ENCODE measurements at regions not wholly inside any gene's neighbourhood (a gene's known extent, or its start where the extent isn't known, plus 50 kb on each side); places are given as distances from the start of the nearest gene placed in this dataset.

- TF ChIP-seq POLR2AphosphoS5 (IDR thresholded peaks at IDR 0.05) (peak in 2 of 3 donors; percentile 4 to 13), CTCF (IDR thresholded peaks at IDR 0.05) (no peak)
- Histone ChIP-seq H3K9me3 (no peaks in the 10 kb centered on the region), H3K27ac (peak overlapping the region in 3 of 5 donors; percentile 16 to 57 (median 26)), H3K4me3 (no peak overlapping the region), H3K36me3 (no peaks in the 10 kb centered on the region), H3K4me1 (peaks cover 0 to 12% (median 4%) of the 10 kb centered on the region in 4 donors), H3K27me3 (no peaks in the 10 kb centered on the region)
- DNase-seq = no peak
- 55 to 64% (median 58%) methylated on average over 7 of the region's 7 CpGs for WGBS, 5 donors
- intact Hi-C loops (cut with DNase I; ENCODE audit: low total_unique reads) = no loop called here
Measured at GRCh38 chr2:217065695-217066405, 206.0 kb upstream of the TNP1 start.

GRCh38 chr2:217065012-217065290, 205.1 kb upstream of the TNP1 start:
- no peak overlapping the region for H3K27ac ChIP-seq

GRCh38 chr2:217064234-217065011, 204.6 kb upstream of the TNP1 start:
- Histone ChIP-seq H3K27me3 (no peaks in the 10 kb centered on the region), H3K4me1 (peaks cover 0 to 12% (median 4%) of the 10 kb centered on the region in 4 donors), H3K4me3 (no peak overlapping the region), H3K27ac (peak overlapping the region in 1 of 5 donors; percentile 38), H3K36me3 (no peaks in the 10 kb centered on the region), H3K9me3 (no peaks in the 10 kb centered on the region)
- 65 to 77% (median 74%) methylated on average over 16 of the region's 16 CpGs for WGBS, 5 donors
- DNase-seq = peak in 1 of 2 donors; percentile 37
- TF ChIP-seq EP300 (IDR thresholded peaks at IDR 0.05) (no peak), POLR2AphosphoS5 (IDR thresholded peaks at IDR 0.05) (no peak), CTCF (IDR thresholded peaks at IDR 0.05) (no peak), POLR2A (IDR thresholded peaks at IDR 0.05) (no peak)
- intact Hi-C loops (cut with DNase I; ENCODE audit: low total_unique reads) = no loop called here

More at GRCh38 chr2:217065012-217065290, 205.1 kb upstream of the TNP1 start:
- intact Hi-C loops (cut with DNase I; ENCODE audit: low total_unique reads) = no loop called here
- no peaks in the 10 kb centered on the region for H3K36me3 ChIP-seq
- H3K4me1 ChIP-seq = peaks cover 0 to 12% (median 4%) of the 10 kb centered on the region in 4 donors
- H3K27me3 ChIP-seq = no peaks in the 10 kb centered on the region
- 71 to 82% (median 72%) methylated on average over 4 of the region's 4 CpGs for WGBS, 5 donors
- DNase-seq = no peak
- H3K9me3 ChIP-seq = no peaks in the 10 kb centered on the region
- TF ChIP-seq POLR2AphosphoS5 (IDR thresholded peaks at IDR 0.05) = no peak
- no peak for TF ChIP-seq EP300 (IDR thresholded peaks at IDR 0.05)
- TF ChIP-seq POLR2A (IDR thresholded peaks at IDR 0.05) = no peak
- no peak for TF ChIP-seq CTCF (IDR thresholded peaks at IDR 0.05)
- no peak overlapping the region for H3K4me3 ChIP-seq

GRCh38 chr2:217063238-217063755, 203.4 kb upstream of the TNP1 start:
- Histone ChIP-seq H3K27ac (no peak overlapping the region), H3K9me3 (no peaks in the 10 kb centered on the region), H3K4me3 (no peak overlapping the region), H3K36me3 (no peaks in the 10 kb centered on the region), H3K27me3 (no peaks in the 10 kb centered on the region), H3K4me1 (peaks cover 0 to 12% (median 4%) of the 10 kb centered on the region in 4 donors)
- TF ChIP-seq EP300 (IDR thresholded peaks at IDR 0.05) = no peak
- no peak for TF ChIP-seq POLR2AphosphoS5 (IDR thresholded peaks at IDR 0.05)
- TF ChIP-seq CTCF (IDR thresholded peaks at IDR 0.05) = no peak
- no peak for TF ChIP-seq POLR2A (IDR thresholded peaks at IDR 0.05)
- intact Hi-C loops (cut with DNase I; ENCODE audit: low total_unique reads) = no loop called here
- no peak for DNase-seq
- 74 to 88% (median 83%) methylated on average over 5 of the region's 5 CpGs for whole genome bisulfite sequencing, 5 donors
